HepG2 (cell line): ENCODE measurements at regions not wholly inside any gene's neighbourhood (a gene's known extent, or its start where the extent isn't known, plus 50 kb on each side); places are given as distances from the start of the nearest gene placed in this dataset.

ENCODE experiments used
- ATAC-seq: fragments of 200-7000 bp; cut with Tn5 transposase; 3 replicates; pipeline ENCODE4 v1.9.1; 2020; ENCODE audit warnings: mild to moderate bottlenecking, moderate library complexity
- BruUV-seq: library from RNA; stranded (reverse); fragments of 400-500 nt; replicated peaks from 2 replicates; lab custom pipeline; 2021; lab: Mats Ljungman, UMichigan
- CTCF ChIA-PET: fragments of 300-600 bp; formaldehyde crosslinking; extraction: SDS; loops from one replicate; lab custom pipeline; 2021; ENCODE audit warnings: low total read pairs, inconsistent platforms, low intra/inter-chr PET ratio; lab: Yijun Ruan, JAX
- POLR2A ChIA-PET: fragments of 350-600 bp; sonication (Branson Sonifier 250); formaldehyde crosslinking; loops from one replicate; lab custom pipeline; 2020; ENCODE audit warnings: antibody characterized with exemption, inconsistent platforms; lab: Yijun Ruan, JAX
- DNase-seq: peaks from one replicate; pipeline ENCODE4 v3.0.0-alpha.2; 2015; ENCODE audit warnings: low spot score
- FAIRE-seq: peaks from 3 replicates; lab custom pipeline; 2011; peaks lifted over from hg19 to GRCh38; lab: Jason Lieb, UNC
- H2AFZ ChIP-seq: one replicate; pipeline ENCODE4 v1.6.1; 2011; ENCODE audit warnings: low read length, inconsistent platforms
- H3K27ac ChIP-seq: fragments of 300-600 bp; 3 replicates; pipeline ENCODE4 v1.8.0; 2011; ENCODE audit warnings: mixed run types, mild to moderate bottlenecking, mixed read lengths, low read length, inconsistent platforms; ENCODE audit not compliant: insufficient read depth; ENCODE audit errors: extremely low read length
- H3K27me3 ChIP-seq, 2 experiments: fragments of 200-600 bp in 1 of 2; 2 replicates in 1 of 2; 3 replicates in 1 of 2; pipeline versions ENCODE4 v1.6.0 to v1.8.0; 2011; ENCODE audit warnings: low read length in 2 of 2, mild to moderate bottlenecking in 2 of 2, moderate library complexity in 2 of 2, inconsistent platforms in 1 of 2; ENCODE audit not compliant: insufficient read depth in 2 of 2, control insufficient read depth in 1 of 2
- H3K36me3 ChIP-seq, 2 experiments: fragments of 200-600 bp in 1 of 2; replicated peaks in 1 of 2; 2 replicates in 1 of 2; 3 replicates in 1 of 2; pipeline versions ENCODE4 v1.5.1 to v1.8.0; 2011; ENCODE audit warnings: low read length in 2 of 2, inconsistent platforms in 1 of 2; ENCODE audit not compliant: insufficient read depth in 2 of 2, control insufficient read depth in 1 of 2
- H3K4me1 ChIP-seq: 2 replicates; pipeline ENCODE4 v1.5.1; 2012; ENCODE audit warnings: low read length, inconsistent platforms; ENCODE audit not compliant: insufficient read depth
- H3K4me2 ChIP-seq: 2 replicates; pipeline ENCODE4 v1.6.0; 2011; ENCODE audit warnings: low read depth, low read length, inconsistent platforms
- H3K4me3 ChIP-seq, 3 experiments: fragments of 200-600 bp in 1 of 3; sonication (generic), shearing (Covaris generic) in 1 of 3; replicated peaks in 1 of 3; 2 replicates each; pipeline ENCODE4 v1.5.1; 2011 to 2016; ENCODE audit warnings: low read length in 3 of 3, inconsistent platforms in 2 of 3, low read depth in 2 of 3, mild to moderate bottlenecking in 2 of 3, control low read depth in 1 of 3, mixed read lengths in 1 of 3; ENCODE audit not compliant: insufficient read depth in 1 of 3
- H3K79me2 ChIP-seq: one replicate; pipeline ENCODE4 v1.6.1; 2011; ENCODE audit warnings: low read length, inconsistent platforms; ENCODE audit not compliant: insufficient read depth
- H3K9ac ChIP-seq: 2 replicates; pipeline ENCODE4 v1.6.0; 2011; ENCODE audit warnings: mild to moderate bottlenecking, low read depth, low read length, inconsistent platforms; ENCODE audit not compliant: insufficient read depth
- H3K9me3 ChIP-seq: 2 replicates; pipeline ENCODE4 v1.5.1; 2012; ENCODE audit warnings: mild to moderate bottlenecking, low read length
- H4K20me1 ChIP-seq: 2 replicates; pipeline ENCODE4 v1.6.0; 2011; ENCODE audit warnings: inconsistent platforms, mild to moderate bottlenecking, low read length, moderate library complexity; ENCODE audit not compliant: insufficient read depth
- DZIP1 ChIP-seq: sonication (generic); formaldehyde crosslinking; IDR thresholded peaks from 2 replicates; pipeline ENCODE4 v1.5.0; 2020; ENCODE audit warnings: mild to moderate bottlenecking, missing genetic modification reagents
- FLYWCH1 ChIP-seq: sonication (generic); formaldehyde crosslinking; IDR thresholded peaks from 2 replicates; pipeline ENCODE4 v1.8.1; 2023; ENCODE audit warnings: mild to moderate bottlenecking, missing genetic modification reagents
- FOXC1 ChIP-seq: sonication (generic); formaldehyde crosslinking; IDR thresholded peaks from 2 replicates; pipeline ENCODE4 v1.8.0; 2022; ENCODE audit warnings: mild to moderate bottlenecking, missing genetic modification reagents, borderline replicate concordance
- GTF3A ChIP-seq: sonication (generic); formaldehyde crosslinking; conservative IDR thresholded peaks from 2 replicates; pipeline ENCODE4 v1.4.0; 2020; ENCODE audit warnings: mild to moderate bottlenecking, missing genetic modification reagents
- KDM5B ChIP-seq: sonication (generic); formaldehyde crosslinking; IDR thresholded peaks from 2 replicates; pipeline ENCODE4 v1.4.0; 2020; ENCODE audit warnings: missing genetic modification reagents, mild to moderate bottlenecking, borderline replicate concordance
- THYN1 ChIP-seq: sonication (generic); formaldehyde crosslinking; IDR thresholded peaks from 2 replicates; pipeline ENCODE4 v1.8.1; 2023; ENCODE audit warnings: low read depth, mild to moderate bottlenecking, moderate library complexity, missing genetic modification reagents, borderline replicate concordance
- ZMAT5 ChIP-seq: sonication (generic); formaldehyde crosslinking; IDR thresholded peaks from 2 replicates; pipeline ENCODE4 v1.5.0; 2020; ENCODE audit warnings: mild to moderate bottlenecking, low read depth, missing genetic modification reagents, borderline replicate concordance
- ZNF549 ChIP-seq: sonication (generic); formaldehyde crosslinking; IDR thresholded peaks from 2 replicates; pipeline ENCODE4 v1.5.0; 2020; ENCODE audit warnings: missing genetic modification reagents
- ZNF557 ChIP-seq: sonication (generic); formaldehyde crosslinking; IDR thresholded peaks from 2 replicates; pipeline ENCODE4 v1.4.0; 2020; ENCODE audit warnings: missing genetic modification reagents
- ZNF780A ChIP-seq: sonication (generic); formaldehyde crosslinking; IDR thresholded peaks from 2 replicates; pipeline ENCODE4 v1.8.0; 2022; ENCODE audit warnings: mild to moderate bottlenecking, missing genetic modification reagents, moderate library complexity
- ZNF883 ChIP-seq: sonication (generic); formaldehyde crosslinking; IDR thresholded peaks from 2 replicates; pipeline ENCODE4 v1.5.1; 2020; ENCODE audit warnings: mild to moderate bottlenecking, missing genetic modification reagents; ENCODE audit errors: not compliant biosample characterization
- WGBS: methylation state at CpG from one replicate; pipeline ENCODE4 v1.1.6; 2017; ENCODE audit warnings: low lambda C conversion rate; 5-methylcytosine and 5-hydroxymethylcytosine counted together
- in situ Hi-C: cut with HindIII; loops from 2 replicates; pipeline ENCODE4 v1.10.0; 2017; ENCODE audit warnings: low pct_unique_long_range_greater_than_20kb; ENCODE audit not compliant: extremely low pct_ligation_motif_present
- intact Hi-C: fragments of 100-400 bp; cut with micrococcal nuclease; formaldehyde crosslinking; loops from one replicate; pipeline ENCODE4 v1.10.0; 2022; ENCODE audit not compliant: unreplicated experiment
- TF ChIP-seq, protein P1 (sequence below): IDR thresholded peaks from 2 replicates; pipeline ENCODE4 v1.6.1; 2018; ENCODE audit warnings: missing genetic modification reagents, mild to moderate bottlenecking, missing compliant biosample characterization

DNA sequence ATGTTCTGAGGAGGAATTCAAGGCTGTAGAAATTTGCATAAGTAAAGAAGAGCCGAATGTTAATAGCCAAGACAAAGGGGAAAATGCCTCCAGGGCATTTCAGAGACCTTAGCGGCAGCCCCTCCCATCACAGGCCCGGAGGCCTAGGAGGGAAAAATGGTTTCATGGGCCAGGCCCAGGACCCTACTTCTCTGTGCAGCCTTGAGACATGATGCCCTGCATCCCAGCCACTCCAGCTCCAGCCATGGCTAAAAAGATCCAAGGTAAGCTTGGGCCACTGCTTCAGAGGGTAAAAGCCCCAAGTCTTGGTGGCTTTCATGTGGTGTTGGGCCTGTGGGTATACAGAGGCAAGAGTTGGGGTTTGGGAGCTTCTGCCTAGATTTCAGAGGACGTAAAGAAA, 225.7 kb downstream of the ARHGAP12 start:
- no peak overlapping the region for H3K4me2 ChIP-seq
- intact Hi-C loops = no loop called here
- H3K27ac ChIP-seq = no peak overlapping the region
- peaks cover 3 to 36% of the 10 kb centered on the region in 2 experiments; a peak in 3 of 5 replicates for H3K27me3 ChIP-seq
- 14% methylated on average over 4 of the region's 4 CpGs for WGBS
- no TSS peak for BruUV-seq
- H2AFZ ChIP-seq = no peak overlapping the region
- no peak overlapping the region for H3K9ac ChIP-seq
- H3K4me3 ChIP-seq = no peak overlapping the region
- TF ChIP-seq FLYWCH1 (CRISPR knock-in tag) = no peak
- TF ChIP-seq ZNF549 (CRISPR knock-in tag) = no peak
- TF ChIP-seq ZMAT5 (CRISPR knock-in tag) = no peak
- no peak for TF ChIP-seq ZNF780A
- TF ChIP-seq ZNF883 (CRISPR knock-in tag) = no peak
- TF ChIP-seq KDM5B (CRISPR knock-in tag) = no peak
- no peak for TF ChIP-seq DZIP1 (CRISPR knock-in tag)
- no peak for TF ChIP-seq ZNF557 (CRISPR knock-in tag)
- TF ChIP-seq THYN1 = no peak
- TF ChIP-seq, protein P1, sequence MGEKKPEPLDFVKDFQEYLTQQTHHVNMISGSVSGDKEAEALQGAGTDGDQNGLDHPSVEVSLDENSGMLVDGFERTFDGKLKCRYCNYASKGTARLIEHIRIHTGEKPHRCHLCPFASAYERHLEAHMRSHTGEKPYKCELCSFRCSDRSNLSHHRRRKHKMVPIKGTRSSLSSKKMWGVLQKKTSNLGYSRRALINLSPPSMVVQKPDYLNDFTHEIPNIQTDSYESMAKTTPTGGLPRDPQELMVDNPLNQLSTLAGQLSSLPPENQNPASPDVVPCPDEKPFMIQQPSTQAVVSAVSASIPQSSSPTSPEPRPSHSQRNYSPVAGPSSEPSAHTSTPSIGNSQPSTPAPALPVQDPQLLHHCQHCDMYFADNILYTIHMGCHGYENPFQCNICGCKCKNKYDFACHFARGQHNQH = no peak
- no peak for TF ChIP-seq GTF3A
- no peak for TF ChIP-seq FOXC1 (CRISPR knock-in tag)
- CTCF ChIA-PET = no interaction called here
- H3K9me3 ChIP-seq = peaks cover 15% of the 10 kb centered on the region
- H3K36me3 ChIP-seq = no peaks in the 10 kb centered on the region
- DNase-seq (no peak), FAIRE-seq (no peak), ATAC-seq (no peak)
- H3K4me1 ChIP-seq = peaks cover 9% of the 10 kb centered on the region; the same call in 1 of the 2 replicates
- H4K20me1 ChIP-seq = no peaks in the 10 kb centered on the region
- in situ Hi-C loops = no loop called here
- no peaks in the 10 kb centered on the region for H3K79me2 ChIP-seq
- POLR2A ChIA-PET = no interaction called here
